SK-N-SH treated with all-trans-retinoic acid at 6 μM for 48 hours (cell line): ENCODE measurements at regions not wholly inside any gene's neighbourhood (a gene's known extent, or its start where the extent isn't known, plus 50 kb on each side); places are given as distances from the start of the nearest gene placed in this dataset.

Experiments used
- ARNTL ChIP-seq: fragments of 450-650 bp; formaldehyde crosslinking; IDR thresholded peaks from 2 replicates; pipeline ENCODE4 v1.5.0; 2020; ENCODE audit warnings: low read depth, mild to moderate bottlenecking, moderate library complexity, borderline replicate concordance
- BACH2 ChIP-seq: fragments of 250-450 bp; sonication (Bioruptor Pico); IDR thresholded peaks from 2 replicates; pipeline ENCODE4 v1.9.0; 2021; ENCODE audit warnings: mild to moderate bottlenecking, borderline replicate concordance
- ESRRG ChIP-seq: fragments of 250-450 bp; sonication (Bioruptor Pico); IDR thresholded peaks from 2 replicates; pipeline ENCODE4 v1.6.1; 2021; ENCODE audit warnings: mild to moderate bottlenecking
- ISL1 ChIP-seq: fragments of 250-450 bp; sonication (Bioruptor Pico); IDR thresholded peaks from 2 replicates; pipeline ENCODE4 v2.1.2; 2022; ENCODE audit warnings: mild to moderate bottlenecking, moderate library complexity
- OSR1 ChIP-seq: fragments of 250-450 bp; sonication (Bioruptor Pico); IDR thresholded peaks from 2 replicates; pipeline ENCODE4 v1.8.0; 2022; ENCODE audit warnings: moderate library complexity, mild to moderate bottlenecking, inconsistent platforms
- PATZ1 ChIP-seq: fragments of 250-450 bp; sonication (Bioruptor Pico); IDR thresholded peaks from 2 replicates; pipeline ENCODE4 v1.8.0; 2020; ENCODE audit warnings: mild to moderate bottlenecking, moderate library complexity, borderline replicate concordance
- POU6F1 ChIP-seq: fragments of 250-450 bp; sonication (Bioruptor Pico); IDR thresholded peaks from 2 replicates; pipeline ENCODE4 v1.8.0; 2021; ENCODE audit warnings: low read depth, mild to moderate bottlenecking, moderate library complexity, borderline replicate concordance
- RARB ChIP-seq: fragments of 250-450 bp; sonication (Bioruptor Pico); IDR thresholded peaks from 2 replicates; pipeline ENCODE4 v1.8.0; 2021; ENCODE audit warnings: mild to moderate bottlenecking, moderate library complexity
- ZC3H10 ChIP-seq: fragments of 250-450 bp; sonication (Bioruptor Pico); IDR thresholded peaks from 2 replicates; pipeline ENCODE4 v1.5.1; 2021; ENCODE audit warnings: mild to moderate bottlenecking, moderate library complexity
- ZFP3 ChIP-seq: fragments of 250-450 bp; sonication (Bioruptor Pico); IDR thresholded peaks from 2 replicates; pipeline ENCODE4 v1.5.0; 2020; ENCODE audit warnings: mild to moderate bottlenecking, moderate library complexity
- ZNF565 ChIP-seq: fragments of 450-650 bp; formaldehyde crosslinking; conservative IDR thresholded peaks from 2 replicates; pipeline ENCODE4 v1.5.0; 2020; ENCODE audit warnings: low read depth, mild to moderate bottlenecking, moderate library complexity
- TF ChIP-seq, protein P1 (sequence below): fragments of 250-450 bp; sonication (Bioruptor Pico); IDR thresholded peaks from 2 replicates; pipeline ENCODE4 v1.5.1; 2020; ENCODE audit warnings: low read depth, mild to moderate bottlenecking, moderate library complexity

GRCh38 chr2:122251566-122251965 lies 496.1 kb downstream of the TSN start:
- TF ChIP-seq ISL1 (CRISPR knock-in tag), result no peak
- no peak for TF ChIP-seq ZFP3
- no peak for TF ChIP-seq POU6F1 (CRISPR knock-in tag)
- TF ChIP-seq PATZ1 (CRISPR knock-in tag), result no peak
- no peak for TF ChIP-seq ARNTL (CRISPR knock-in tag)
- TF ChIP-seq BACH2 (CRISPR knock-in tag), result no peak
- no peak for TF ChIP-seq RARB (CRISPR knock-in tag)
- TF ChIP-seq, protein P1, sequence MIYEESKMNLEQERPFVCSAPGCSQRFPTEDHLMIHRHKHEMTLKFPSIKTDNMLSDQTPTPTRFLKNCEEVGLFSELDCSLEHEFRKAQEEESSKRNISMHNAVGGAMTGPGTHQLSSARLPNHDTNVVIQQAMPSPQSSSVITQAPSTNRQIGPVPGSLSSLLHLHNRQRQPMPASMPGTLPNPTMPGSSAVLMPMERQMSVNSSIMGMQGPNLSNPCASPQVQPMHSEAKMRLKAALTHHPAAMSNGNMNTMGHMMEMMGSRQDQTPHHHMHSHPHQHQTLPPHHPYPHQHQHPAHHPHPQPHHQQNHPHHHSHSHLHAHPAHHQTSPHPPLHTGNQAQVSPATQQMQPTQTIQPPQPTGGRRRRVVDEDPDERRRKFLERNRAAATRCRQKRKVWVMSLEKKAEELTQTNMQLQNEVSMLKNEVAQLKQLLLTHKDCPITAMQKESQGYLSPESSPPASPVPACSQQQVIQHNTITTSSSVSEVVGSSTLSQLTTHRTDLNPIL (CRISPR knock-in tag), result no peak
- TF ChIP-seq OSR1 (CRISPR knock-in tag), result no peak
- no peak for TF ChIP-seq ESRRG (CRISPR knock-in tag)
- no peak for TF ChIP-seq ZC3H10
- no peak for TF ChIP-seq ZNF565 (CRISPR knock-in tag)
